Keratinocyte (primary cell): ENCODE measurements at regions not wholly inside any gene's neighbourhood (a gene's known extent, or its start where the extent isn't known, plus 50 kb on each side); places are given as distances from the start of the nearest gene placed in this dataset.

Experiments
- DNase-seq: peaks from one replicate; pipeline ENCODE4 v3.0.0-alpha.2; 2011; ENCODE audit warnings: low read depth, missing footprints, low spot score
- FAIRE-seq: peaks from 2 replicates; lab custom pipeline; 2011; peaks lifted over from hg19 to GRCh38; lab: Jason Lieb, UNC
- H2AFZ ChIP-seq: 2 replicates; pipeline ENCODE4 v1.6.0; 2012; ENCODE audit warnings: low read length, control low read depth, inconsistent platforms; ENCODE audit not compliant: control insufficient read depth
- H3K27ac ChIP-seq: 2 replicates; pipeline ENCODE4 v1.5.1; 2011; ENCODE audit warnings: low read length; ENCODE audit not compliant: control insufficient read depth, insufficient read depth
- H3K27me3 ChIP-seq: 3 replicates; pipeline ENCODE4 v1.6.0; 2011; ENCODE audit warnings: low read length; ENCODE audit not compliant: control insufficient read depth, insufficient read depth; ENCODE audit errors: extremely low read depth
- H3K36me3 ChIP-seq, 2 experiments: 2 replicates in 1 of 2; 3 replicates in 1 of 2; pipeline ENCODE4 v1.5.1; 2011; ENCODE audit warnings: low read length in 2 of 2, mild to moderate bottlenecking in 1 of 2; ENCODE audit not compliant: control insufficient read depth in 2 of 2, insufficient read depth in 2 of 2; ENCODE audit errors: extremely low read depth in 1 of 2
- H3K4me1 ChIP-seq: 3 replicates; pipeline ENCODE4 v1.5.1; 2011; ENCODE audit warnings: low read length; ENCODE audit not compliant: control insufficient read depth, insufficient read depth; ENCODE audit errors: extremely low read depth
- H3K4me2 ChIP-seq: 3 replicates; pipeline ENCODE4 v1.6.0; 2011; ENCODE audit warnings: low read depth, low read length; ENCODE audit not compliant: control insufficient read depth, insufficient read depth; ENCODE audit errors: extremely low read depth
- H3K4me3 ChIP-seq, 3 experiments: fragments of 200-600 bp in 1 of 3; sonication (generic) in 1 of 3; 2 replicates in 2 of 3; 3 replicates in 1 of 3; pipeline ENCODE4 v1.5.1; 2011 to 2016; ENCODE audit warnings: low read length in 3 of 3, mild to moderate bottlenecking in 3 of 3, control low read depth in 2 of 3, inconsistent platforms in 1 of 3, low read depth in 1 of 3, mixed read lengths in 1 of 3, mixed run types in 1 of 3, moderate library complexity in 1 of 3; ENCODE audit not compliant: control insufficient read depth in 2 of 3, insufficient read depth in 2 of 3; ENCODE audit errors: extremely low read depth in 1 of 3
- H3K79me2 ChIP-seq: 2 replicates; pipeline ENCODE4 v1.6.0; 2012; ENCODE audit warnings: low read length; ENCODE audit not compliant: control insufficient read depth, insufficient read depth
- H3K9ac ChIP-seq: 3 replicates; pipeline ENCODE4 v1.6.0; 2011; ENCODE audit warnings: low read length; ENCODE audit not compliant: control insufficient read depth, insufficient read depth; ENCODE audit errors: extremely low read depth
- H3K9me1 ChIP-seq: 3 replicates; pipeline ENCODE4 v1.6.0; 2011; ENCODE audit warnings: low read length; ENCODE audit not compliant: control insufficient read depth, insufficient read depth; ENCODE audit errors: extremely low read depth
- H3K9me3 ChIP-seq: 2 replicates; pipeline ENCODE4 v1.5.1; 2012; ENCODE audit warnings: low read depth, low read length; ENCODE audit not compliant: control insufficient read depth
- H4K20me1 ChIP-seq: 3 replicates; pipeline ENCODE4 v1.6.0; 2011; ENCODE audit warnings: low read length; ENCODE audit not compliant: control insufficient read depth, insufficient read depth; ENCODE audit errors: extremely low read depth
- EZH2 ChIP-seq: IDR thresholded peaks from one replicate; pipeline ENCODE4 v1.6.1; 2012; ENCODE audit warnings: inconsistent platforms, mild to moderate bottlenecking, low read length, moderate library complexity
- dilution Hi-C: fragments of 300-500 bp; cut with MboI; formaldehyde crosslinking; loops from one replicate; pipeline ENCODE4 v1.7.0; 2020; ENCODE audit warnings: low sequenced_read_pairs; ENCODE audit not compliant: extremely low pct_ligation_motif_present
- TF ChIP-seq, protein P1 (sequence below), 3 experiments: IDR thresholded peaks in 1 of 3; conservative IDR thresholded peaks in 1 of 3; optimal IDR thresholded peaks in 1 of 3; 2 replicates in 2 of 3; 3 replicates in 1 of 3; pipeline versions ENCODE3 to v1.5.1; 2011; ENCODE audit warnings: low read length in 3 of 3, mild to moderate bottlenecking in 3 of 3, moderate library complexity in 2 of 3, control low read depth in 1 of 3, inconsistent platforms in 1 of 3; ENCODE audit not compliant: insufficient read depth in 2 of 3; ENCODE audit errors: extremely low read depth in 1 of 3

- TF ChIP-seq EZH2, result no peak
- TF ChIP-seq, protein P1, sequence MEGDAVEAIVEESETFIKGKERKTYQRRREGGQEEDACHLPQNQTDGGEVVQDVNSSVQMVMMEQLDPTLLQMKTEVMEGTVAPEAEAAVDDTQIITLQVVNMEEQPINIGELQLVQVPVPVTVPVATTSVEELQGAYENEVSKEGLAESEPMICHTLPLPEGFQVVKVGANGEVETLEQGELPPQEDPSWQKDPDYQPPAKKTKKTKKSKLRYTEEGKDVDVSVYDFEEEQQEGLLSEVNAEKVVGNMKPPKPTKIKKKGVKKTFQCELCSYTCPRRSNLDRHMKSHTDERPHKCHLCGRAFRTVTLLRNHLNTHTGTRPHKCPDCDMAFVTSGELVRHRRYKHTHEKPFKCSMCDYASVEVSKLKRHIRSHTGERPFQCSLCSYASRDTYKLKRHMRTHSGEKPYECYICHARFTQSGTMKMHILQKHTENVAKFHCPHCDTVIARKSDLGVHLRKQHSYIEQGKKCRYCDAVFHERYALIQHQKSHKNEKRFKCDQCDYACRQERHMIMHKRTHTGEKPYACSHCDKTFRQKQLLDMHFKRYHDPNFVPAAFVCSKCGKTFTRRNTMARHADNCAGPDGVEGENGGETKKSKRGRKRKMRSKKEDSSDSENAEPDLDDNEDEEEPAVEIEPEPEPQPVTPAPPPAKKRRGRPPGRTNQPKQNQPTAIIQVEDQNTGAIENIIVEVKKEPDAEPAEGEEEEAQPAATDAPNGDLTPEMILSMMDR (optimal IDR thresholded peaks at IDR 0.05 in 1 of 3, IDR thresholded peaks at IDR 0.05 in 1 of 3, conservative IDR thresholded peaks at IDR 0.05 in 1 of 3; ENCODE audit: extremely low read depth in 1 of 3, insufficient read depth in 2 of 3, low read length in 3 of 3), result no peak
- no peak overlapping the region for H3K4me2 ChIP-seq
- H3K4me1 ChIP-seq, result peaks cover 8% of the 10 kb centered on the region
- no peak overlapping the region for H3K4me3 ChIP-seq
- H3K36me3 ChIP-seq, result no peaks in the 10 kb centered on the region
- no peaks in the 10 kb centered on the region for H3K9me1 ChIP-seq
- DNase-seq, result no peak
- H3K27me3 ChIP-seq, result no peaks in the 10 kb centered on the region
- H4K20me1 ChIP-seq, result no peaks in the 10 kb centered on the region
- FAIRE-seq, result no peak
- H3K9me3 ChIP-seq, result no peaks in the 10 kb centered on the region
- dilution Hi-C loops, result loop anchor here (25.0 kb wide), 1 partner anchor 214 kb away; no protein-coding TSS in a partner anchor
- no peaks in the 10 kb centered on the region for H3K79me2 ChIP-seq
- H3K27ac ChIP-seq, result no peak overlapping the region
- H2AFZ ChIP-seq, result no peak overlapping the region
- no peak overlapping the region for H3K9ac ChIP-seq
Observed at GRCh38 chr1:22376001-22376400, 75.7 kb upstream of the ZBTB40 start.

- Histone ChIP-seq H3K4me3 (no peak overlapping the region), H2AFZ (no peak overlapping the region), H3K79me2 (no peaks in the 10 kb centered on the region), H3K27ac (no peak overlapping the region), H3K4me2 (no peak overlapping the region), H4K20me1 (no peaks in the 10 kb centered on the region), H3K9ac (no peak overlapping the region), H3K36me3 (no peaks in the 10 kb centered on the region), H3K9me3 (no peaks in the 10 kb centered on the region), H3K9me1 (no peaks in the 10 kb centered on the region), H3K27me3 (no peaks in the 10 kb centered on the region), H3K4me1 (peaks cover 8% of the 10 kb centered on the region)
- FAIRE-seq, result no peak
- no peak for DNase-seq
- no peak for TF ChIP-seq EZH2
- TF ChIP-seq, protein P1 (optimal IDR thresholded peaks at IDR 0.05 in 1 of 3, IDR thresholded peaks at IDR 0.05 in 1 of 3, conservative IDR thresholded peaks at IDR 0.05 in 1 of 3; ENCODE audit: extremely low read depth in 1 of 3, insufficient read depth in 2 of 3, low read length in 3 of 3), result no peak
- dilution Hi-C loops, result loop anchor here (25.0 kb wide), 1 partner anchor 214 kb away; no protein-coding TSS in a partner anchor
Observed at GRCh38 chr1:22376546-22376945, 75.1 kb upstream of the ZBTB40 start.
